Limb (tissue), 2 donors: ENCODE measurements at regions not wholly inside any gene's neighbourhood (a gene's known extent, or its start where the extent isn't known, plus 50 kb on each side); places are given as distances from the start of the nearest gene placed in this dataset.

Source experiments
- DNase-seq, 2 donors: peaks; one replicate each; pipeline ENCODE4 v3.0.0-alpha.2; 2016; ENCODE audit errors: extremely low spot score in 2 of 2

DNA sequence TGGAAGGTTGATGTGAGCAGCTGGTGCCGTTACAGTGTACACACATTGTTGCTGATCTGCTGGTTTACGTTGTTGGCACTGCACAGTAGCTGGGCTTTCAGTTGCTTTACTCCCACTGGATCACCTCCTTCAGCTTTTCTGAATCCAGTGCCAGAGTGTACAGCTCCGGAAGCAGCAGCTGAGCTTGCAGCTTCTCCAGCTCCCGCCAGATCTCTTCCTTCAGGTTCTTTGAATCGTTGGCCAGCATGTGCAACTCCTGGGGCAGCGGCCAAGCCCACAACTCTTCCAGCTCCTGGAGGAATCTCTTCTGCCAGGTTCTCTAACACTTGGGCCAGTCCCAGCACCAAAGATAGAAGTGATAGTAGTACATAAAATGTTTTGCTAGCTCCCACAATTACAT lies 149.7 kb upstream of the RRP15 start:
- no peak for DNase-seq

- DNase-seq: no peak
These were observed 145.3 kb upstream of the RRP15 start for GRCh38 chr1:218139761-218140160.

DNA sequence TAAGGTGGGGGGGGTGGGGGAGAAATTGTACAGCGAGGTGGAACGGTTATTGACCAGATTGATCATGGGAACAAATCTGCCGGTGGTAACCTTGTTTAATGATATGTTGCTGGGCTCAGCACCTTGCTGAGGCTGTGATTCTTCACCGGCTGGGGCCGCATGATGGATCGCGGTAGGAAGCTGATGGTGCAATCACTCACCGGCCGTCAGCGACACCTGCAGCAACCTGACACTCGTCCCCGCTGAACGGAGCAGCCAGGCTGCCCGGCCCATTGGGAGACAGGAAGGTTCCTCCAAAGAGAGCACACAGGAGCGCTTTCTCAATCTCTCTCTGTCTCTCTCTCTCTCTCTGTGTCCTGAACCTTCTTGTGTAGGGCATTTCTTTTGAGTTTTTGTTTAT lies 128.5 kb upstream of the RRP15 start:
- DNase-seq: no peak

- no peak for DNase-seq
These were observed 121.7 kb upstream of the RRP15 start for GRCh38 chr1:218163371-218163770.

- DNase-seq: peak in 1 of 2 donors; percentile 71
These were observed 120.8 kb upstream of the RRP15 start for GRCh38 chr1:218164111-218164929.

- DNase-seq: peak in 1 of 2 donors; percentile 67
These were observed 120.0 kb upstream of the RRP15 start for GRCh38 chr1:218164930-218165700.

GRCh38 chr1:218165701-218166114 lies 119.4 kb upstream of the RRP15 start:
- DNase-seq: no peak

- DNase-seq: peak in 1 of 2 donors; percentile 27
These were observed 118.7 kb upstream of the RRP15 start for GRCh38 chr1:218166268-218166945.

GRCh38 chr1:218171302-218171893 lies 113.7 kb upstream of the RRP15 start:
- peak in 1 of 2 donors; percentile 76 for DNase-seq

DNA sequence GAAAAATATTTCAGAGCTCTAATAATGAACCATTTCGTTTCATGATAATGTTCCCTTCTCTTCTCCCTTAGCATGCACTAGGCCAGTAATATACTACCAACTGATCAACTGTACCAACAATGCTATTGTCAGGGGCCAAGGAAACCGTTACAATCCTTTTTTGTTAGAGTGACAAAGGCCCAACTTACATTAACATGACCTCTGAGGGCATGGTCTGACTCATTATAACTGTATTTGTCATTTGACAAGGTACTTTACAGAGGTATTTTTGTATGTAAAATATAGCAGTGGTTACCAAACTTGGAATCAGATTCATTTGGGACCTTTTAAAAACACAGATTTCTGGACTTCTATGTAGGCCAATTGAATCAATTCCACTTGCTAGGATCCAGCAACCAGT lies 102.6 kb upstream of the RRP15 start:
- DNase-seq: no peak

- DNase-seq: no peak
These were observed 84.1 kb upstream of the RRP15 start for GRCh38 chr1:218200979-218201378.

DNA sequence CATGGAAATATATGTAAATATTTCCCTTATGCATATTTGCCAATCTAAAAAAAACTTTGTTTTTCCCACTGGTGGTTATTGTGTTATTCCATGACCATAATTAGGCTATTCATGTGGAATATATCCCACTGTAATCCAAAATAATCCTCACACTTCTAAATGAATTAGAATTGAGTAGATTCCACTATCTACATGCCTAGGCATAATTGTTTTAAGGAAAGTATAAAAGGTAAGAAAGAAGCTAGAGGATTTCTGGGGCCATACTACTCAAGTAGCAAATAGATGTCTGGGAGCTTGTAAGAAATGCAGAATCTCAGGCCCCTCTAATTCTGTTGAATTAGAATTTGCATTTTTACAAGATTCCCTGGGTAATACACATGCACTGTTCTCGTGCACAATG lies 83.5 kb upstream of the RRP15 start:
- DNase-seq: no peak

DNA sequence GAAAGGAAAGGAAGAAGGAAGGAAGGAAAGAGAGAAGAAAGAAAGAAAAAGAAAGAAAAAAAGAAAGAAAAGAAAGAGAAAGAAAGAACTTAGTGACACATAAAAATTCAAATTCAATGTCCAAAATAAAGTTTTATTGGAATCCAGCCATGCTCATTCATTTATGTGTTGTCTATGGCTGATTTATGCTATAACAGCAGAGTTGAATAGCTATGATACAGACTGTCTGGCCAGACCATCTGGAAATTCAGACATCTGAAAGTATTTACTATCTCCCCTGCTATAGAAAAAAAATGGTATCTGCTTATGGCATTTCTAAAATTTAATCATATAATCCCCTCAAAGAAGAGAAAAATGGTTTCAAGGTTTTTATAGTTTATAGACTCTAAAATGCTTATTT lies 79.4 kb upstream of the RRP15 start:
- no peak for DNase-seq

- no peak for DNase-seq
These were observed 77.9 kb upstream of the RRP15 start for GRCh38 chr1:218207194-218207593.

GRCh38 chr1:218209351-218209861 lies 75.7 kb upstream of the RRP15 start:
- DNase-seq: no peak

GRCh38 chr1:218211241-218211640 lies 73.9 kb upstream of the RRP15 start:
- no peak for DNase-seq

DNA sequence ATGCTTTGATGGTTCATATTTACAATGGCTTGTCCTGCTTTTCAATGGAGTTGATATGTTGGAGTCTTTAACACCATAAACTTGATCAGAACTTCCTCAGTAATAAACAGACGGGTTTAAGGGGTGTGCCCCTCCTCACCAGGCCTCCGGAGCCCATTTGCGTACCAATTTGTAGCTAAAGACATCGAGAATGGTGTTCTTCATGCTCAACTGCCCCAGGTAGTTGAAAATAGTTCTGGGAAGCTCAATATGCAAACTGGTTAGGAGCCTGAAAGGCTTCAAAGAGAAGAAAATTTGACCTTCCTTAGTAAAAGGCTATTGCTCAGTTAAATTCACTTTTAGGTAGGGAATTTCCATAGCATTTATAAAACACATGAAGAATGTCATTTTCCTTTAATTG lies 68.1 kb upstream of the RRP15 start:
- DNase-seq: no peak

DNA sequence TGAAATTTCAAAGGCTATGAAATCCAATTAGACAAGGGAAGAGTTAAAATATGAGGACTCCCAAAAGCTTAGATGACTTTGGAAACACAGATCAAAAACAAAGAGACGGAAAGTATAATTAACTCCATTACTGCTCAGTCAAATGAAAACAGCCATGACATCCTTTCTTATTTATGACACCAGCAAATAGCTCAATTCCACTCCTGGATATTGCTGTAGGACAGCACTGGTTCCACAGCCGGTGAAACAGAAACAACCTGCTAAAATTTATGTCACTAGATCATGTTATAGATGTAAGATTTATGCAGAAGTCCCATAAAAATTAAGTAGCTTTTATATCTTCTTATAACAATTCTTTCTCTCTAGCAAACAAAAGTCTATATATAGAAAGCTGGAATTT lies 65.6 kb upstream of the RRP15 start:
- DNase-seq: no peak

GRCh38 chr1:218224101-218224500 lies 61.0 kb upstream of the RRP15 start:
- no peak for DNase-seq

DNA sequence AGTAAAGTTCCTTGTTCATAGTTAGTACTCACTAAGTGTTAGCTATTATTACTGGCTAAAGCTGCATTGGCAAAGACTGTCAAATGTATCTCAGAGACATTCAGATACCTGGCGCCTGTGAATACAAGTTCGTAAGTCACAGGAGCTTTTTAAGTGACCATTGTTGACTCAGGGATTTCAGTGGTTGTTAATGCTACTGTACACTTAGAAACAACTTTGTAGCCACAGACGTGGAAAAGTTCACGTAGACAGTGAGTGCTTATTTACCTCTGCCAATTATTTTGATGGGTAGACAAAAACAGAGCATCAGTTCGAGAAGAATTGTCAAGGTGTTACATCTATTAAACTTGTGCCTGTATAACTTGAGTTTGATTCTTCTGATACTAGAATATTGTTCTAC lies 59.1 kb upstream of the RRP15 start:
- DNase-seq: no peak
